MM.1S (cell line): ENCODE measurements at regions not wholly inside any gene's neighbourhood (a gene's known extent, or its start where the extent isn't known, plus 50 kb on each side); places are given as distances from the start of the nearest gene placed in this dataset.

Experiments used
- EZH2phosphoT487 ChIP-seq: fragments of 300-600 bp; sonication (generic); IDR thresholded peaks from 2 replicates; pipeline ENCODE4 v1.6.1; 2018; ENCODE audit warnings: antibody characterized with exemption, low read length
- TF ChIP-seq, protein P1 (sequence below): fragments of 300-600 bp; sonication (generic); IDR thresholded peaks from 2 replicates; pipeline ENCODE4 v1.5.1; 2016; ENCODE audit warnings: antibody characterized with exemption, low read length, mixed read lengths

DNA sequence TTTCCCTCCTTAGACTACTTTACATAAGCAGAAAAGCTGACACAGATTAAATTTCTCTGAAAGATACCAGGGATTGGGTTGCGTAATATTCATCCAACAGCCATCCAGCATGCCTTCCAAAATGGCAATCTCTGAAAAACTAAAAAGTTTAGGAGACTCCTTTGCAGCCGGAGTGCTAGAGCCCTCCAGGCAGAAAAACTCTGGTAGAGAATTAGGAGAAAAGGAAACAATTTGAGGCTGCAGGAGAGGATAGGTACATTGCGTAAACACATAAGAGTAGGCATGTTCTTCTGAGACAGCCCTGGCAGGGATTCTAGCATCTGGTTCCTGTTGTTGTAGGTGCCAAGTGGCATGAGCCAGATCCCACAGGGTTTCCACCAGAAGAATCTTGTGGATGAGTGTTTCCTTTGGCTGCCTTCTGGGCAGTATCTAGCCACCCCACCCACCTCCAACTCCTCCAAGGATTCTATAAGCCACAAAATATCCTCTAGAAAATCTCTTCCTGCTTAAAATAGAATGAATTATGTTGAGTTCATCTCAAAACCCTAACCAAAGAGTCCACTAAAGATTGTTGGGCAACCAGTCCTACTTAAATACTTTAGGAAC is 402.4 kb downstream of the HGF start:
- TF ChIP-seq, protein P1, sequence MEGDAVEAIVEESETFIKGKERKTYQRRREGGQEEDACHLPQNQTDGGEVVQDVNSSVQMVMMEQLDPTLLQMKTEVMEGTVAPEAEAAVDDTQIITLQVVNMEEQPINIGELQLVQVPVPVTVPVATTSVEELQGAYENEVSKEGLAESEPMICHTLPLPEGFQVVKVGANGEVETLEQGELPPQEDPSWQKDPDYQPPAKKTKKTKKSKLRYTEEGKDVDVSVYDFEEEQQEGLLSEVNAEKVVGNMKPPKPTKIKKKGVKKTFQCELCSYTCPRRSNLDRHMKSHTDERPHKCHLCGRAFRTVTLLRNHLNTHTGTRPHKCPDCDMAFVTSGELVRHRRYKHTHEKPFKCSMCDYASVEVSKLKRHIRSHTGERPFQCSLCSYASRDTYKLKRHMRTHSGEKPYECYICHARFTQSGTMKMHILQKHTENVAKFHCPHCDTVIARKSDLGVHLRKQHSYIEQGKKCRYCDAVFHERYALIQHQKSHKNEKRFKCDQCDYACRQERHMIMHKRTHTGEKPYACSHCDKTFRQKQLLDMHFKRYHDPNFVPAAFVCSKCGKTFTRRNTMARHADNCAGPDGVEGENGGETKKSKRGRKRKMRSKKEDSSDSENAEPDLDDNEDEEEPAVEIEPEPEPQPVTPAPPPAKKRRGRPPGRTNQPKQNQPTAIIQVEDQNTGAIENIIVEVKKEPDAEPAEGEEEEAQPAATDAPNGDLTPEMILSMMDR, result no peak
- TF ChIP-seq EZH2phosphoT487, result no peak
